Kidney (tissue), 13 donors: ENCODE measurements at regions not wholly inside any gene's neighbourhood (a gene's known extent, or its start where the extent isn't known, plus 50 kb on each side); places are given as distances from the start of the nearest gene placed in this dataset.
A peak's percentile ranks its signal among the peaks of the same experiment; 100 is the strongest.

Experiments
- DNase-seq, 5 donors: peaks; one replicate each; pipeline ENCODE4 v3.0.0-alpha.2; 2013 to 2020
- FAIRE-seq: peaks from 2 replicates; lab custom pipeline; 2012; peaks lifted over from hg19 to GRCh38; lab: Jason Lieb, UNC
- H3K27ac ChIP-seq, 2 donors: one replicate each; pipeline ENCODE4 v1.7.0; 2013; ENCODE audit warnings: low read depth in 2 of 2, low read length in 2 of 2, inconsistent platforms in 1 of 2
- H3K27me3 ChIP-seq: one replicate; pipeline ENCODE4 v1.7.1; 2013; ENCODE audit warnings: low read length, inconsistent platforms; ENCODE audit not compliant: control insufficient read depth, insufficient read depth
- H3K36me3 ChIP-seq, 3 donors: one replicate each; pipeline versions ENCODE4 v1.7.0 to v1.7.1; 2013; ENCODE audit warnings: low read length in 3 of 3, control low read depth in 1 of 3, inconsistent platforms in 1 of 3; ENCODE audit not compliant: insufficient read depth in 3 of 3, control insufficient read depth in 2 of 3
- H3K4me1 ChIP-seq, 3 donors: one replicate each; pipeline versions ENCODE4 v1.7.0 to v1.7.1; 2013; ENCODE audit warnings: low read length in 3 of 3, inconsistent platforms in 1 of 3, low read depth in 1 of 3; ENCODE audit not compliant: control insufficient read depth in 2 of 3, insufficient read depth in 2 of 3
- H3K4me3 ChIP-seq, 3 donors: one replicate each; pipeline versions ENCODE4 v1.7.0 to v1.8.1; 2013; ENCODE audit warnings: low read length in 3 of 3, control low read depth in 1 of 3, inconsistent platforms in 1 of 3
- H3K9ac ChIP-seq, 3 donors: one replicate each; pipeline versions ENCODE4 v1.7.0 to v1.7.1; 2013; ENCODE audit warnings: low read length in 3 of 3, control low read depth in 1 of 3, inconsistent platforms in 1 of 3
- H3K9me3 ChIP-seq, 3 donors: one replicate each; pipeline versions ENCODE4 v1.7.0 to v1.7.1; 2013; ENCODE audit warnings: low read length in 3 of 3, control low read depth in 1 of 3, inconsistent platforms in 1 of 3; ENCODE audit not compliant: control insufficient read depth in 2 of 3, insufficient read depth in 1 of 3
- intact Hi-C: fragments of 100-400 bp; cut with DNase I; formaldehyde crosslinking; loops from one replicate; pipeline ENCODE4 v1.11.1; 2022
- TF ChIP-seq, protein P1 (sequence below): IDR thresholded peaks from 3 replicates; pipeline ENCODE4 v1.5.1; 2012; ENCODE audit warnings: mild to moderate bottlenecking, moderate library complexity, borderline replicate concordance; ENCODE audit not compliant: insufficient read depth; ENCODE audit errors: extremely low read depth
- donor health status: control.
- donor health status: control.
- donor health status: control.
- donor health status: control.
- donor health status: control.
- donor health status: DM: yes; HTN: yes; CAD: no.
- donor health status: Normal renal cell carcinoma (clear cell type).

DNA sequence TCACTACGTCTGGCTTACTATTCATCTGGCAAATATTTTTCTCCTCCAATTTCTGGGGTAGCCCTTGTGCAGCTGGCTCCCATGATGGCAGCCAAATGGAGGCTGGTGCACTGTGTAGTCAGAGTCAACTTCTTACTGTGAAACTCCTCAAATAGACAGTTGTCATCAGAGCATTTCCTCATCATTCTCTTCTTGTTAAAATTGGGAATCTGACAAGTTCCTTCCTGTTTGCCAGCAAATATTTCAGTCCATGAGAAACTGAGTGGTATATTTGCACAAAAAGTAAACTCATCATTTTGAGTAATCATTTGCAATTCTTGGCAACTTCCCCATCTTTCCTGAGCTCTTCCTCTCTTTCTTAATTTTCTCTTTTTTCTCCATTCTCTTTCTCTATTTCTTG, 394.9 kb upstream of the RGS17 start:
- no peaks in the 10 kb centered on the region for H3K27me3 ChIP-seq
- no peak overlapping the region for H3K4me3 ChIP-seq
- intact Hi-C loops: no loop called here
- H3K4me1 ChIP-seq: no peaks in the 10 kb centered on the region
- TF ChIP-seq, protein P1, sequence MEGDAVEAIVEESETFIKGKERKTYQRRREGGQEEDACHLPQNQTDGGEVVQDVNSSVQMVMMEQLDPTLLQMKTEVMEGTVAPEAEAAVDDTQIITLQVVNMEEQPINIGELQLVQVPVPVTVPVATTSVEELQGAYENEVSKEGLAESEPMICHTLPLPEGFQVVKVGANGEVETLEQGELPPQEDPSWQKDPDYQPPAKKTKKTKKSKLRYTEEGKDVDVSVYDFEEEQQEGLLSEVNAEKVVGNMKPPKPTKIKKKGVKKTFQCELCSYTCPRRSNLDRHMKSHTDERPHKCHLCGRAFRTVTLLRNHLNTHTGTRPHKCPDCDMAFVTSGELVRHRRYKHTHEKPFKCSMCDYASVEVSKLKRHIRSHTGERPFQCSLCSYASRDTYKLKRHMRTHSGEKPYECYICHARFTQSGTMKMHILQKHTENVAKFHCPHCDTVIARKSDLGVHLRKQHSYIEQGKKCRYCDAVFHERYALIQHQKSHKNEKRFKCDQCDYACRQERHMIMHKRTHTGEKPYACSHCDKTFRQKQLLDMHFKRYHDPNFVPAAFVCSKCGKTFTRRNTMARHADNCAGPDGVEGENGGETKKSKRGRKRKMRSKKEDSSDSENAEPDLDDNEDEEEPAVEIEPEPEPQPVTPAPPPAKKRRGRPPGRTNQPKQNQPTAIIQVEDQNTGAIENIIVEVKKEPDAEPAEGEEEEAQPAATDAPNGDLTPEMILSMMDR: no peak
- H3K9ac ChIP-seq: no peak overlapping the region
- no peak overlapping the region for H3K27ac ChIP-seq
- FAIRE-seq: no peak
- no peaks in the 10 kb centered on the region for H3K36me3 ChIP-seq
- H3K9me3 ChIP-seq: no peaks in the 10 kb centered on the region
- no peak for DNase-seq

DNA sequence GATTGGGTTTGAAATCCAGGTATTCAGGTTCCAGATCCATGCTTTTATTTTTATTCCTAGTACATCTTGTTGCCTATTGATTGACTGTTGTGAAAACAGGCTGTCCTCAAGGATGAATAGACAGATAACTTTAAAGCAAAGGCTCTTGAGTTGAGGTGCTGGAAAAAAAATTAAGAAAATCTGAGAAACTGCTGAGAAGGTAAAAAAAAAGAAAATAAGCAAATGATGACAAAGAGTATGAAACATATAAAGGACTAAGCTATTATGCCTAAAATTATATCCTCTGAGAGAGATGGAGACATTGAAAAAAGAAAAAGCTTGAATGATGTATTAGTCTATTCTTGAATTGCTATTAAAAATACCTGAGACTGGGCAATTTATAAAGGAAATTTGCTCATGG, 392.3 kb upstream of the RGS17 start:
- TF ChIP-seq, protein P1: no peak
- Histone ChIP-seq H3K27me3 (no peaks in the 10 kb centered on the region), H3K27ac (no peak overlapping the region), H3K4me1 (no peaks in the 10 kb centered on the region), H3K9me3 (no peaks in the 10 kb centered on the region), H3K4me3 (no peak overlapping the region), H3K36me3 (no peaks in the 10 kb centered on the region), H3K9ac (no peak overlapping the region)
- FAIRE-seq (no peak), DNase-seq (no peak)
- intact Hi-C loops: no loop called here

- no peak overlapping the region for H3K27ac ChIP-seq
- TF ChIP-seq, protein P1: peak; percentile 42
- H3K9me3 ChIP-seq: no peaks in the 10 kb centered on the region
- intact Hi-C loops: no loop called here
- H3K4me3 ChIP-seq: no peak overlapping the region
- DNase-seq: peak in 2 of 5 donors; percentile 35 to 48
- no peak for FAIRE-seq
- H3K9ac ChIP-seq: no peak overlapping the region
- H3K4me1 ChIP-seq: no peaks in the 10 kb centered on the region
- H3K27me3 ChIP-seq: no peaks in the 10 kb centered on the region
- no peaks in the 10 kb centered on the region for H3K36me3 ChIP-seq
Observed at GRCh38 chr6:153511896-153512496, 380.9 kb upstream of the RGS17 start.

GRCh38 chr6:153503810-153504209, 372.7 kb upstream of the RGS17 start:
- Histone ChIP-seq H3K9ac (no peak overlapping the region), H3K27ac (no peak overlapping the region), H3K4me1 (no peaks in the 10 kb centered on the region), H3K9me3 (peaks cover 0 to 2% (median 0%) of the 10 kb centered on the region in 3 donors), H3K4me3 (no peak overlapping the region), H3K27me3 (no peaks in the 10 kb centered on the region), H3K36me3 (no peaks in the 10 kb centered on the region)
- intact Hi-C loops: no loop called here
- no peak for DNase-seq
- FAIRE-seq: no peak
- TF ChIP-seq, protein P1: no peak
